ENCODE measurements at regions not wholly inside any gene's neighbourhood (a gene's known extent, or its start where the extent isn't known, plus 50 kb on each side); places are given as distances from the start of the nearest gene placed in this dataset.

GRCh38 chr17:62899361-62899760, 66.7 kb upstream of the TANC2 start:
- Histone ChIP-seq H3K9ac (ENCODE audit: low read depth in 1 of 2, low read length in 2 of 2) (no peak overlapping the region), H3K4me3 (ENCODE audit: low read depth in 1 of 3, low read length in 3 of 3) (no peak overlapping the region), H3K4me1 (ENCODE audit: control insufficient read depth in 4 of 4, insufficient read depth in 4 of 4, low read length in 3 of 4) (no peaks in the 10 kb centered on the region), H3K27ac (ENCODE audit: low read depth in 1 of 2, low read length in 2 of 2) (no peak overlapping the region), H3K9me3 (ENCODE audit: control insufficient read depth in 4 of 4, low read length in 3 of 4) (no peaks in the 10 kb centered on the region), H3K27me3 (ENCODE audit: control insufficient read depth in 4 of 4, insufficient read depth in 4 of 4, low read length in 3 of 4) (peaks cover 0 to 5% (median 0%) of the 10 kb centered on the region in 4 donors), H3K36me3 (ENCODE audit: control insufficient read depth in 4 of 4, insufficient read depth in 3 of 4, low read depth in 1 of 4, low read length in 3 of 4) (no peaks in the 10 kb centered on the region)
- TF ChIP-seq ATF3 (IDR thresholded peaks at IDR 0.05) (no peak), FOXA2 (IDR thresholded peaks at IDR 0.05) (no peak), TAF1 (conservative IDR thresholded peaks at IDR 0.05) (no peak), FOXA1 (IDR thresholded peaks at IDR 0.05) (no peak), HNF4A (conservative IDR thresholded peaks at IDR 0.05) (no peak), SP1 (IDR thresholded peaks at IDR 0.05) (no peak)
- WGBS: 84% methylated on average over 6 of the region's 6 CpGs
- DNase-seq (ENCODE audit: low spot score): no peak

- no peak overlapping the region for H3K4me3 ChIP-seq (ENCODE audit: low read depth in 1 of 3, low read length in 3 of 3)
- peaks cover 0 to 3% (median 0%) of the 10 kb centered on the region in 4 donors for H3K4me1 ChIP-seq (ENCODE audit: control insufficient read depth in 4 of 4, insufficient read depth in 4 of 4, low read length in 3 of 4)
- no peaks in the 10 kb centered on the region for H3K36me3 ChIP-seq (ENCODE audit: control insufficient read depth in 4 of 4, insufficient read depth in 3 of 4, low read depth in 1 of 4, low read length in 3 of 4)
- no peak overlapping the region for H3K27ac ChIP-seq (ENCODE audit: low read depth in 1 of 2, low read length in 2 of 2)
- 63% methylated on average over 13 of the region's 13 CpGs for WGBS
- H3K9ac ChIP-seq (ENCODE audit: low read depth in 1 of 2, low read length in 2 of 2): no peak overlapping the region
- H3K9me3 ChIP-seq (ENCODE audit: control insufficient read depth in 4 of 4, low read length in 3 of 4): no peaks in the 10 kb centered on the region
- TF ChIP-seq NR2F2 (IDR thresholded peaks at IDR 0.05) (no peak), EGR1 (IDR thresholded peaks at IDR 0.05; ENCODE audit: low read depth in 2 of 2) (no peak), RXRA (IDR thresholded peaks at IDR 0.05) (no peak), YY1 (IDR thresholded peaks at IDR 0.05) (no peak), GABPA (IDR thresholded peaks at IDR 0.05 in 1 of 2, conservative IDR thresholded peaks at IDR 0.05 in 1 of 2) (no peak), REST (IDR thresholded peaks at IDR 0.05) (no peak), JUND (IDR thresholded peaks at IDR 0.05) (no peak), CTCF (IDR thresholded peaks at IDR 0.05; ENCODE audit: low read depth, low read length, missing input control) (no peak), ZBTB33 (IDR thresholded peaks at IDR 0.05) (no peak)
- no peak for DNase-seq (ENCODE audit: low spot score)
- H3K27me3 ChIP-seq (ENCODE audit: control insufficient read depth in 4 of 4, insufficient read depth in 4 of 4, low read length in 3 of 4): peaks cover 0 to 5% (median 0%) of the 10 kb centered on the region in 4 donors
These were observed 67.7 kb upstream of the TANC2 start for GRCh38 chr17:62898239-62898864.
